Activated CD8-positive, alpha-beta T cell treated with anti-CD3 and anti-CD28 coated beads for 36 hours (primary cell): ENCODE measurements at regions not wholly inside any gene's neighbourhood (a gene's known extent, or its start where the extent isn't known, plus 50 kb on each side); places are given as distances from the start of the nearest gene placed in this dataset.

ENCODE experiments used
- ATAC-seq: fragments of 200-7000 bp; cut with Tn5 transposase; one replicate; pipeline ENCODE4 v1.10.0; 2021; ENCODE audit warnings: mild to moderate bottlenecking, moderate library complexity
- CTCF ChIA-PET: fragments of 350-600 bp; sonication (Branson Sonifier 250); formaldehyde crosslinking; loops from one replicate; lab custom pipeline; 2021; ENCODE audit warnings: antibody characterized with exemption; lab: Charles Lee
- POLR2A ChIA-PET: fragments of 350-600 bp; sonication (Branson Sonifier 250); formaldehyde crosslinking; loops from one replicate; lab custom pipeline; 2021; ENCODE audit warnings: antibody characterized with exemption; lab: Charles Lee
- DNase-seq: peaks from one replicate; pipeline ENCODE4 v3.0.0-alpha.2; 2020
- H3K27ac Mint-ChIP-seq: one replicate; pipeline ENCODE4 v1.8.0; 2021; ENCODE audit warnings: mild to moderate bottlenecking, mixed read lengths
- H3K27me3 Mint-ChIP-seq: one replicate; pipeline ENCODE4 v1.8.0; 2021; ENCODE audit warnings: mixed read lengths
- H3K36me3 Mint-ChIP-seq: one replicate; pipeline ENCODE4 v1.8.0; 2021; ENCODE audit warnings: low read depth, mixed read lengths
- H3K4me1 Mint-ChIP-seq: one replicate; pipeline ENCODE4 v1.8.0; 2021; ENCODE audit warnings: low read depth, mixed read lengths
- H3K4me3 Mint-ChIP-seq: one replicate; pipeline ENCODE4 v1.8.0; 2021; ENCODE audit warnings: mild to moderate bottlenecking, moderate library complexity, mixed read lengths
- H3K9me3 Mint-ChIP-seq: one replicate; pipeline ENCODE4 v1.8.0; 2021; ENCODE audit warnings: mixed read lengths
- CTCF ChIP-seq: fragments of 200-600 bp; IDR thresholded peaks from one replicate; pipeline ENCODE4 v1.8.0; 2022; ENCODE audit warnings: antibody characterized with exemption, mild to moderate bottlenecking
- intact Hi-C: fragments of 100-400 bp; cut with micrococcal nuclease; formaldehyde crosslinking; loops from one replicate; pipeline ENCODE4 v1.10.0; 2022

GRCh38 chr6:164315376-164315775, 900.9 kb downstream of the QKI start:
- Mint-ChIP-seq H3K36me3 (no peaks in the 10 kb centered on the region), H3K9me3 (peaks cover 4% of the 10 kb centered on the region), H3K4me1 (no peaks in the 10 kb centered on the region), H3K27me3 (no peaks in the 10 kb centered on the region), H3K4me3 (no peak overlapping the region), H3K27ac (no peak overlapping the region)
- POLR2A ChIA-PET, result no interaction called here
- DNase-seq (no peak), ATAC-seq (no peak)
- intact Hi-C loops, result no loop called here
- TF ChIP-seq CTCF, result no peak
- CTCF ChIA-PET, result no interaction called here

- ATAC-seq (no peak), DNase-seq (no peak)
- CTCF ChIA-PET, result no interaction called here
- Mint-ChIP-seq H3K27ac (no peak overlapping the region), H3K36me3 (no peaks in the 10 kb centered on the region), H3K4me3 (no peak overlapping the region), H3K4me1 (no peaks in the 10 kb centered on the region), H3K27me3 (no peaks in the 10 kb centered on the region), H3K9me3 (no peaks in the 10 kb centered on the region)
- POLR2A ChIA-PET, result no interaction called here
- intact Hi-C loops, result no loop called here
- TF ChIP-seq CTCF, result no peak
Observed at GRCh38 chr6:164308339-164308738, 893.8 kb downstream of the QKI start.

GRCh38 chr6:164303102-164303964, 888.8 kb downstream of the QKI start:
- no peak for DNase-seq
- CTCF ChIA-PET, result no interaction called here
- no peaks in the 10 kb centered on the region for H3K9me3 Mint-ChIP-seq
- intact Hi-C loops, result no loop called here
- no peak for TF ChIP-seq CTCF
- H3K27me3 Mint-ChIP-seq, result no peaks in the 10 kb centered on the region
- POLR2A ChIA-PET, result no interaction called here
- no peak overlapping the region for H3K4me3 Mint-ChIP-seq
- H3K4me1 Mint-ChIP-seq, result no peaks in the 10 kb centered on the region
- H3K36me3 Mint-ChIP-seq, result no peaks in the 10 kb centered on the region
- no peak for ATAC-seq
- no peak overlapping the region for H3K27ac Mint-ChIP-seq

- POLR2A ChIA-PET, result no interaction called here
- H3K27me3 Mint-ChIP-seq, result no peaks in the 10 kb centered on the region
- no peak for TF ChIP-seq CTCF
- no peak overlapping the region for H3K4me3 Mint-ChIP-seq
- CTCF ChIA-PET, result no interaction called here
- ATAC-seq, result no peak
- no peak overlapping the region for H3K27ac Mint-ChIP-seq
- intact Hi-C loops, result no loop called here
- DNase-seq, result no peak
- no peaks in the 10 kb centered on the region for H3K36me3 Mint-ChIP-seq
- H3K9me3 Mint-ChIP-seq, result no peaks in the 10 kb centered on the region
- H3K4me1 Mint-ChIP-seq, result no peaks in the 10 kb centered on the region
Observed at GRCh38 chr6:164296411-164296810, 881.9 kb downstream of the QKI start.

- Mint-ChIP-seq H3K4me3 (no peak overlapping the region), H3K36me3 (no peaks in the 10 kb centered on the region), H3K27ac (no peak overlapping the region), H3K27me3 (no peaks in the 10 kb centered on the region), H3K4me1 (no peaks in the 10 kb centered on the region), H3K9me3 (peaks cover 4% of the 10 kb centered on the region)
- POLR2A ChIA-PET, result no interaction called here
- intact Hi-C loops, result no loop called here
- no peak for DNase-seq
- CTCF ChIA-PET, result no interaction called here
- no peak for TF ChIP-seq CTCF
- ATAC-seq, result no peak
Observed at GRCh38 chr6:164294047-164294784, 879.7 kb downstream of the QKI start.
